ENCODE measurements at regions not wholly inside any gene's neighbourhood (a gene's known extent, or its start where the extent isn't known, plus 50 kb on each side); places are given as distances from the start of the nearest gene placed in this dataset.

DNA sequence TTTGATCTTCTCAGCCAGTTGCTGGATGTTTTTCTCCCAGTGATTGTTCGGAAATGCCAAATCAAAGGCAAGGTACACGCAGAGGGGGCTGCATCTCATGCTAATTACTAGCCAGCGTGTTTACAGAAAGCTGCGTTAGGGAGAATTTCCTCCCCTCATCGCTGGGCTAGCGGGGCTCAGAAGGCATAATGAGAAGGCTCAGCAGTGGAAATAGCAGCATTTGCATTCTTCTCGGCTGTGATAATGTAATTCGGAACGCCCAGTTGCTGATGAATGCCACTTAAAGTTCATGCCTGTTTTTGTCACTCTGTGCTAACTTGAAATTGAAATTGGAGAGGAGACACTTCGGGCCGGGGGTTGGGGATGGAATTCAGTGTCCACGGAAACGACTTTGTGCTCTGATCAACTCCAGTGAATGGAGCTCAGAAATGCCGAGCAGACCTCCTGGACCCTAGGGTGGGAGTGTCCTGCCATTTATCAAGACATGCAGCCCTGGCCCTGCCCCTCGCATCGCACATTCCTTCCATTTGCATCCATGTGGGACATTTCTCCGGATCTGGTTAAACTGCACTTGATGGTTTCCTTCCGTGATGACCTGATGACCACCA is 313.4 kb upstream of the C1orf174 start:
- H3K9me3 ChIP-seq (ENCODE audit: control insufficient read depth in 4 of 4, low read length in 3 of 4), result peaks cover 0 to 2% (median 0%) of the 10 kb centered on the region in 4 donors
- H3K4me3 ChIP-seq (ENCODE audit: low read depth in 1 of 3, low read length in 3 of 3), result no peak overlapping the region
- no peaks in the 10 kb centered on the region for H3K36me3 ChIP-seq (ENCODE audit: control insufficient read depth in 4 of 4, insufficient read depth in 3 of 4, low read depth in 1 of 4, low read length in 3 of 4)
- H3K27ac ChIP-seq (ENCODE audit: low read depth in 1 of 2, low read length in 2 of 2), result no peak overlapping the region
- TF ChIP-seq JUND (IDR thresholded peaks at IDR 0.05) (no peak), GABPA (IDR thresholded peaks at IDR 0.05 in 1 of 2, conservative IDR thresholded peaks at IDR 0.05 in 1 of 2) (no peak), ZBTB33 (IDR thresholded peaks at IDR 0.05) (no peak), ATF3 (IDR thresholded peaks at IDR 0.05) (no peak), SP1 (IDR thresholded peaks at IDR 0.05) (no peak), FOXA1 (IDR thresholded peaks at IDR 0.05) (no peak), EGR1 (IDR thresholded peaks at IDR 0.05; ENCODE audit: low read depth in 2 of 2) (no peak), RXRA (IDR thresholded peaks at IDR 0.05) (no peak), HNF4A (conservative IDR thresholded peaks at IDR 0.05) (no peak), TAF1 (conservative IDR thresholded peaks at IDR 0.05) (no peak), FOXA2 (IDR thresholded peaks at IDR 0.05) (no peak), HNF4G (IDR thresholded peaks at IDR 0.05) (no peak), MAX (IDR thresholded peaks at IDR 0.05) (no peak), RAD21 (IDR thresholded peaks at IDR 0.05) (no peak), NR2F2 (IDR thresholded peaks at IDR 0.05) (no peak), YY1 (IDR thresholded peaks at IDR 0.05) (no peak)
- TF ChIP-seq, protein P1, sequence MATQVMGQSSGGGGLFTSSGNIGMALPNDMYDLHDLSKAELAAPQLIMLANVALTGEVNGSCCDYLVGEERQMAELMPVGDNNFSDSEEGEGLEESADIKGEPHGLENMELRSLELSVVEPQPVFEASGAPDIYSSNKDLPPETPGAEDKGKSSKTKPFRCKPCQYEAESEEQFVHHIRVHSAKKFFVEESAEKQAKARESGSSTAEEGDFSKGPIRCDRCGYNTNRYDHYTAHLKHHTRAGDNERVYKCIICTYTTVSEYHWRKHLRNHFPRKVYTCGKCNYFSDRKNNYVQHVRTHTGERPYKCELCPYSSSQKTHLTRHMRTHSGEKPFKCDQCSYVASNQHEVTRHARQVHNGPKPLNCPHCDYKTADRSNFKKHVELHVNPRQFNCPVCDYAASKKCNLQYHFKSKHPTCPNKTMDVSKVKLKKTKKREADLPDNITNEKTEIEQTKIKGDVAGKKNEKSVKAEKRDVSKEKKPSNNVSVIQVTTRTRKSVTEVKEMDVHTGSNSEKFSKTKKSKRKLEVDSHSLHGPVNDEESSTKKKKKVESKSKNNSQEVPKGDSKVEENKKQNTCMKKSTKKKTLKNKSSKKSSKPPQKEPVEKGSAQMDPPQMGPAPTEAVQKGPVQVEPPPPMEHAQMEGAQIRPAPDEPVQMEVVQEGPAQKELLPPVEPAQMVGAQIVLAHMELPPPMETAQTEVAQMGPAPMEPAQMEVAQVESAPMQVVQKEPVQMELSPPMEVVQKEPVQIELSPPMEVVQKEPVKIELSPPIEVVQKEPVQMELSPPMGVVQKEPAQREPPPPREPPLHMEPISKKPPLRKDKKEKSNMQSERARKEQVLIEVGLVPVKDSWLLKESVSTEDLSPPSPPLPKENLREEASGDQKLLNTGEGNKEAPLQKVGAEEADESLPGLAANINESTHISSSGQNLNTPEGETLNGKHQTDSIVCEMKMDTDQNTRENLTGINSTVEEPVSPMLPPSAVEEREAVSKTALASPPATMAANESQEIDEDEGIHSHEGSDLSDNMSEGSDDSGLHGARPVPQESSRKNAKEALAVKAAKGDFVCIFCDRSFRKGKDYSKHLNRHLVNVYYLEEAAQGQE (IDR thresholded peaks at IDR 0.05), result no peak
- TF ChIP-seq, protein P2, sequence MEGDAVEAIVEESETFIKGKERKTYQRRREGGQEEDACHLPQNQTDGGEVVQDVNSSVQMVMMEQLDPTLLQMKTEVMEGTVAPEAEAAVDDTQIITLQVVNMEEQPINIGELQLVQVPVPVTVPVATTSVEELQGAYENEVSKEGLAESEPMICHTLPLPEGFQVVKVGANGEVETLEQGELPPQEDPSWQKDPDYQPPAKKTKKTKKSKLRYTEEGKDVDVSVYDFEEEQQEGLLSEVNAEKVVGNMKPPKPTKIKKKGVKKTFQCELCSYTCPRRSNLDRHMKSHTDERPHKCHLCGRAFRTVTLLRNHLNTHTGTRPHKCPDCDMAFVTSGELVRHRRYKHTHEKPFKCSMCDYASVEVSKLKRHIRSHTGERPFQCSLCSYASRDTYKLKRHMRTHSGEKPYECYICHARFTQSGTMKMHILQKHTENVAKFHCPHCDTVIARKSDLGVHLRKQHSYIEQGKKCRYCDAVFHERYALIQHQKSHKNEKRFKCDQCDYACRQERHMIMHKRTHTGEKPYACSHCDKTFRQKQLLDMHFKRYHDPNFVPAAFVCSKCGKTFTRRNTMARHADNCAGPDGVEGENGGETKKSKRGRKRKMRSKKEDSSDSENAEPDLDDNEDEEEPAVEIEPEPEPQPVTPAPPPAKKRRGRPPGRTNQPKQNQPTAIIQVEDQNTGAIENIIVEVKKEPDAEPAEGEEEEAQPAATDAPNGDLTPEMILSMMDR (IDR thresholded peaks at IDR 0.05; ENCODE audit: low read depth, low read length, missing input control), result no peak
- peaks cover 0 to 4% (median 0%) of the 10 kb centered on the region in 4 donors for H3K27me3 ChIP-seq (ENCODE audit: control insufficient read depth in 4 of 4, insufficient read depth in 4 of 4, low read length in 3 of 4)
- H3K9ac ChIP-seq (ENCODE audit: low read depth in 1 of 2, low read length in 2 of 2), result no peak overlapping the region
- WGBS, result 49% methylated on average over 18 of the region's 18 CpGs
- peak; percentile 27 for DNase-seq (ENCODE audit: low spot score)
- H3K4me1 ChIP-seq (ENCODE audit: control insufficient read depth in 4 of 4, insufficient read depth in 4 of 4, low read length in 3 of 4), result no peaks in the 10 kb centered on the region
